Mucosa of descending colon (tissue), 3 donors: ENCODE measurements at regions not wholly inside any gene's neighbourhood (a gene's known extent, or its start where the extent isn't known, plus 50 kb on each side); places are given as distances from the start of the nearest gene placed in this dataset.

Source experiments
- ATAC-seq: fragments of 200-7000 bp; cut with Tn5 transposase; one replicate; pipeline ENCODE4 v1.9.1; 2020; ENCODE audit warnings: mild to moderate bottlenecking, moderate library complexity
- DNase-seq, 3 donors: peaks; one replicate each; pipeline ENCODE4 v3.0.0-alpha.2; 2020
- H3K36me3 ChIP-seq: fragments of 200-600 bp; one replicate; pipeline ENCODE4 v1.8.0; 2021; ENCODE audit warnings: low read depth, mild to moderate bottlenecking
- H3K4me1 ChIP-seq: fragments of 200-600 bp; one replicate; pipeline ENCODE4 v1.8.0; 2021; ENCODE audit warnings: low read depth, mild to moderate bottlenecking
- H3K4me3 ChIP-seq: fragments of 200-600 bp; one replicate; pipeline ENCODE4 v1.8.0; 2021; ENCODE audit warnings: mild to moderate bottlenecking
- H3K9me3 ChIP-seq: fragments of 200-600 bp; one replicate; pipeline ENCODE4 v1.8.0; 2021; ENCODE audit warnings: mild to moderate bottlenecking
- CTCF ChIP-seq: fragments of 200-600 bp; IDR thresholded peaks from one replicate; pipeline ENCODE4 v1.8.0; 2022; ENCODE audit warnings: antibody characterized with exemption, mild to moderate bottlenecking
- intact Hi-C, 2 donors: fragments of 100-400 bp; cut with DNase I in 1 of 2; cut with micrococcal nuclease in 1 of 2; formaldehyde crosslinking; loops; one replicate each; pipeline versions ENCODE4 v1.11.0 to v1.11.1; 2022; cut with DNase I, micrococcal nuclease
- donor health status: DM: no; HTN: no; CAD: no; lungs with moderate emphysema.
- donor health status: DM: no; HTN: no; CAD: no.
- donor health status: DM: no; HTN: yes; CAD: no.

GRCh38 chr14:49999146-49999761 is 106.4 kb downstream of the ARF6 start:
- no peak for TF ChIP-seq CTCF
- intact Hi-C loops: no loop called here
- Histone ChIP-seq H3K36me3 (no peaks in the 10 kb centered on the region), H3K4me1 (peaks cover 52% of the 10 kb centered on the region), H3K9me3 (no peaks in the 10 kb centered on the region), H3K4me3 (no peak overlapping the region)
- peak; percentile 56 for ATAC-seq
- DNase-seq: peak; percentile 84 to 93 (median 86)

DNA sequence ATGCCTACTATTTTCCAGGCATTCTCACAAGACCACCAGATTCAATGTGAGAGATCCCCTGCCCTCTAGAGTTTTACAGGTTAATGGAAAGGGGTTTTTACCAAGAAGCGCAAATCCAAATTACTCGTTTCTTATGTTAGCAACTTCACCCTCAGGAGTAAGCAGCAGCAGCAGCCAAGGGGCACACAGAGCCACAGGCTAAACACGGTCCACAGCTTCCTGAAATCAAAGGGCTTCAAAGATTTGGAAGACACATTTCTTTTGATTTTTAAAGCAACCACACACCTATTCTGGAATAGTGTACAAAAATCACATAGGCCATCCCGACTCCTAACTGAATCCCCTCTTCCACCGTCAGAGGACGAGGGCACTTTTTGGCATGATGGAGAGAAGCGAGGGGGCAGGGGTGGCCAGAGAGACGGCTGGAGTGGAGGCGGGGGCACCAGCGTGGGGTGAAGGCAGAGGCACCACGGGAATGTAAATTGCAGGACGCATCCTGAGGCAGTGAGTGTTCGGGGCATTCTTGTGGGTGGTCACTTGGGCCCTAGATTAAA is 107.0 kb downstream of the ARF6 start:
- H3K4me3 ChIP-seq: no peak overlapping the region
- no peaks in the 10 kb centered on the region for H3K9me3 ChIP-seq
- ATAC-seq (no peak), DNase-seq (peak in 1 of 3 donors; percentile 51)
- H3K4me1 ChIP-seq: peaks cover 53% of the 10 kb centered on the region
- no peak for TF ChIP-seq CTCF
- no peaks in the 10 kb centered on the region for H3K36me3 ChIP-seq
- intact Hi-C loops: no loop called here

- peaks cover 53% of the 10 kb centered on the region for H3K4me1 ChIP-seq
- peak; percentile 35 for ATAC-seq
- no peaks in the 10 kb centered on the region for H3K9me3 ChIP-seq
- no peaks in the 10 kb centered on the region for H3K36me3 ChIP-seq
- no peak overlapping the region for H3K4me3 ChIP-seq
- no peak for TF ChIP-seq CTCF
- intact Hi-C loops: no loop called here
- DNase-seq: peak; percentile 72 to 86 (median 78)
Measured at GRCh38 chr14:50000380-50001150, 107.7 kb downstream of the ARF6 start.

GRCh38 chr14:50001151-50001998 is 108.5 kb downstream of the ARF6 start:
- H3K4me3 ChIP-seq: no peak overlapping the region

More at GRCh38 chr14:50001151-50001998, 108.5 kb downstream of the ARF6 start:
- intact Hi-C loops: no loop called here
- no peaks in the 10 kb centered on the region for H3K36me3 ChIP-seq
- no peak for TF ChIP-seq CTCF
- ATAC-seq: peak; percentile 57
- H3K9me3 ChIP-seq: no peaks in the 10 kb centered on the region
- H3K4me1 ChIP-seq: peaks cover 53% of the 10 kb centered on the region
- peak; percentile 82 to 89 (median 83) for DNase-seq
